ENCODE measurements at regions not wholly inside any gene's neighbourhood (a gene's known extent, or its start where the extent isn't known, plus 50 kb on each side); places are given as distances from the start of the nearest gene placed in this dataset.

DNA sequence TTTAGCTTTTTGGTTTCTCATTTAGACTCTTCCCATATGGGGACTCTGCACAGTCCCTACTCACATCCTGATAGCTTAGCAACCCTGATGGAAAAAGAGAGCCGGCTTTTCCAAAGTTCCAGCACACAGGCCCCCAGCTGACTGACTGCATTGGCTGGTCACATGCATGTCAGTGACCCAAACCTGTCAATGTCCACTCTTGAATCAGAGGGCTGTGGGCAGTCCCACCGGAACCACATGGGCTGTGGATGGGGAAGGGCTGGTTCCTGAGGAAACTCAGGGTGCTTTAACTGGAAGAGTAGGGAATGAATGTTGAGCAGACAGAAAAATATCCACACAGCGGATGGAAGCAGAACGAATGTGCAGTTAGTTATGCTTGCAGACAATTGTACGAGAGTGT lies 136.6 kb downstream of the NSG2 start:
- TF ChIP-seq EP300 (IDR thresholded peaks at IDR 0.05) (no peak), POLR2A (IDR thresholded peaks at IDR 0.05) (no peak)

Data from suprapubic skin (tissue), 2 donors.